ENCODE measurements at regions not wholly inside any gene's neighbourhood (a gene's known extent, or its start where the extent isn't known, plus 50 kb on each side); places are given as distances from the start of the nearest gene placed in this dataset.
"Not testable (repeated sequence)": the region's sequence is repeated elsewhere in the genome, so short reads cannot be mapped to it uniquely, and the experiment has no call there.

DNA sequence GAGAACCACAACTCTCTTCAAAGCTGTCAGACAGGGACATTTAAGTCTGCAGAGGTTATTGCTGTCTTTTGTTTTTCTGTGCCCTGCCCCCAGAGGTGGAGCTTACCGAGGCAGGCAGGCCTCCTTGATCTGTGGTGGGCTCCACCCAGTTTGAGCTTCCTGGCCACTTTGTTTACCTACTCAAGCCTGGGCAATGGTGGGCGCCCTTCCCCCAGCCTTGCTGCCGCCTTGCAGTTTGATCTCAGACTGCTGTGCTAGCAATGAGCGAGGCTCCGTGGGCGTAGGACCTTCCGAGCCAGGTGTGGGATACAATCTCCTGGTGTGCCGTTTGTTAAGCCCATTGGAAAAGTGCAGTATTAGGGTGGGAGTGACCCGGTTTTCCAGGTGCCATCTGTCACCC is 822.1 kb downstream of the KCNMA1 start:
- CTCF ChIA-PET; POLR2A ChIA-PET; ATAC-seq; H3K4me3 Mint-ChIP-seq; DNase-seq; H3K27me3 Mint-ChIP-seq (ENCODE audit: low read depth); H3K4me1 Mint-ChIP-seq (ENCODE audit: low read depth); H3K36me3 Mint-ChIP-seq (ENCODE audit: low read depth); H3K9me3 Mint-ChIP-seq (ENCODE audit: insufficient read depth); H3K27ac Mint-ChIP-seq: not testable (repeated sequence)

DNA sequence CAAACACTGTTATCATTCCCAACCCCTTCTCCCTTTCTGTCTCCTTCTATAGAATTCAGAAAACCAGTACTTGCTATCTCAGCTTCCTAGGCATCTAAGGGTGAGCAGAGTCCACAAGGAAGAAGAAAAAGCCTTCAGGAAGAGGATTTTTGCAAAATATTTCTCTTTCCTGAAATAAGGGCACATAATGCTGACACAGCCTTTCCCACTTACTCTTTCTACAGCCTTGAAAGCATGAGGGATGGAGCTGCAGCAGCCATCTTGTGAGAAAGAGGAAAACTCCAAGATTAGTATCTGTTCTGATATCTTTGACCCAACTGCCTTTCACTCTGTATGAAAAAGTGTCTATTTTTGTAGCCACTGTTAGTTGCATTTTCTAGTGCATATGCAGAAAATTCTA is 826.2 kb downstream of the KCNMA1 start:
- Mint-ChIP-seq H3K27me3 (ENCODE audit: low read depth) (no peaks in the 10 kb centered on the region), H3K9me3 (ENCODE audit: insufficient read depth) (no peaks in the 10 kb centered on the region), H3K4me3 (no peak overlapping the region), H3K36me3 (ENCODE audit: low read depth) (no peaks in the 10 kb centered on the region), H3K4me1 (ENCODE audit: low read depth) (no peaks in the 10 kb centered on the region), H3K27ac (no peak overlapping the region)
- POLR2A ChIA-PET = no interaction called here
- ATAC-seq (no peak), DNase-seq (no peak)
- CTCF ChIA-PET = no interaction called here

- Mint-ChIP-seq H3K27me3 (ENCODE audit: low read depth) (no peaks in the 10 kb centered on the region), H3K4me1 (ENCODE audit: low read depth) (no peaks in the 10 kb centered on the region), H3K9me3 (ENCODE audit: insufficient read depth) (no peaks in the 10 kb centered on the region), H3K36me3 (ENCODE audit: low read depth) (no peaks in the 10 kb centered on the region), H3K4me3 (no peak overlapping the region), H3K27ac (no peak overlapping the region)
- DNase-seq (no peak), ATAC-seq (no peak)
- CTCF ChIA-PET = no interaction called here
- POLR2A ChIA-PET = no interaction called here
These were observed 849.2 kb downstream of the KCNMA1 start for GRCh38 chr10:76788452-76788811.

- Mint-ChIP-seq H3K9me3 (ENCODE audit: insufficient read depth) (no peaks in the 10 kb centered on the region), H3K4me1 (ENCODE audit: low read depth) (no peaks in the 10 kb centered on the region), H3K36me3 (ENCODE audit: low read depth) (no peaks in the 10 kb centered on the region), H3K4me3 (no peak overlapping the region), H3K27ac (no peak overlapping the region), H3K27me3 (ENCODE audit: low read depth) (no peaks in the 10 kb centered on the region)
- ATAC-seq (no peak), DNase-seq (no peak)
- POLR2A ChIA-PET = no interaction called here
- CTCF ChIA-PET = no interaction called here
These were observed 849.7 kb downstream of the KCNMA1 start for GRCh38 chr10:76787746-76788451.

DNA sequence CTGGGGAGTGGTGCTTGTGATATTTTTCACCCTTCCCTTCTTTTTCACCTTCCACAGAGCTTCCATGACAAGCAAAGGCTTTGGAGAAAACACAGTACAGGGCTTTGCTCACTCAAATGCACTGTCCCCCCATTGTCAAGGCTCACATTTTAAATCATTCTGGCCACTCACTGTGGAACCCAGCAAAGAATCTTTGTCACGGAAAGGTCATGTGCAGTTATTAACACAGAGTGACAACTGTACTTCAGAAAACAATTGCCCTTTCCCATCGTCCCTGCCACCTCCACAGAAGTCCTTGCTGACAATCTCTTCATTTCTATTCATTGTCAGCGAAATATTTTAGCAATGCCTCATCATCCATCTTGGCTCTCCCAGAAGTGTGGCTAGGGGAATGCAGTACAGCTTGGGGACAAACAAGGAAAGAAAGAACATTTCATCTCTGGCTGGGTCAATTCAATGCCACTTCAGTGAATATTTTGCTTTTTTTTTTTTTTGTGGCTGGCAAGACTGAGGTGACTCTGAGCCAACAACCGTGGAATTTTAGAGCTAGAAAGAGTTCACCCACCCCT is 851.0 kb downstream of the KCNMA1 start:
- H3K27me3 Mint-ChIP-seq (ENCODE audit: low read depth) = no peaks in the 10 kb centered on the region
- H3K36me3 Mint-ChIP-seq (ENCODE audit: low read depth) = no peaks in the 10 kb centered on the region
- H3K27ac Mint-ChIP-seq = no peak overlapping the region
- ChIA-PET POLR2A (no interaction called here), CTCF (no interaction called here)
- H3K4me1 Mint-ChIP-seq (ENCODE audit: low read depth) = no peaks in the 10 kb centered on the region
- DNase-seq (no peak), ATAC-seq (no peak)
- no peaks in the 10 kb centered on the region for H3K9me3 Mint-ChIP-seq (ENCODE audit: insufficient read depth)
- no peak overlapping the region for H3K4me3 Mint-ChIP-seq

DNA sequence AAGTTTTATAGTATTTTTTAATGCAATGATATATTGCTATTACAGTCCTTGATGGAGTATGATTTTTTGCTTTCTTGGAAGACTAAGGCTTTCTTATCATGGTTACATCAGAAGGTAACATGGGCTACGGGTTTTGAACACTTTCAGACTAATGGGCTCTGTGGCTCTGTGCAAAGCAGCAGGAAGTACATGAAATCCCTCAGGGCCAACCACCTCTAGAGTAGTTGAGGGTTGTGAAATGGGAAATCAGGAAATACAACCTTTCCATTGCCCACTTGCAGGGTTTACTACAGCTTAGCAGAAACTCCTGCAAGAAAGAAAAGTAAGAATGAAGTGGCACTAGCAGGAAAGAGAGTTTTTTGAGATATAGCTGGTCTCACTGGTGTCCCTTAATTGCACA is 853.5 kb downstream of the KCNMA1 start:
- H3K4me1 Mint-ChIP-seq (ENCODE audit: low read depth) = no peaks in the 10 kb centered on the region
- H3K4me3 Mint-ChIP-seq = no peak overlapping the region
- ATAC-seq = no peak
- DNase-seq = no peak
- H3K27me3 Mint-ChIP-seq (ENCODE audit: low read depth) = no peaks in the 10 kb centered on the region
- CTCF ChIA-PET = no interaction called here
- H3K36me3 Mint-ChIP-seq (ENCODE audit: low read depth) = no peaks in the 10 kb centered on the region
- H3K9me3 Mint-ChIP-seq (ENCODE audit: insufficient read depth) = no peaks in the 10 kb centered on the region
- POLR2A ChIA-PET = no interaction called here
- no peak overlapping the region for H3K27ac Mint-ChIP-seq

- POLR2A ChIA-PET = no interaction called here
- DNase-seq = no peak
- no peak overlapping the region for H3K27ac Mint-ChIP-seq
These were observed 857.8 kb downstream of the KCNMA1 start for GRCh38 chr10:76779796-76780301.

GRCh38 chr10:76778914-76779795 is 858.5 kb downstream of the KCNMA1 start:
- no peak overlapping the region for H3K27ac Mint-ChIP-seq
- no peak overlapping the region for H3K4me3 Mint-ChIP-seq
- POLR2A ChIA-PET = no interaction called here
- no peaks in the 10 kb centered on the region for H3K4me1 Mint-ChIP-seq (ENCODE audit: low read depth)
- no peaks in the 10 kb centered on the region for H3K27me3 Mint-ChIP-seq (ENCODE audit: low read depth)
- H3K9me3 Mint-ChIP-seq (ENCODE audit: insufficient read depth) = no peaks in the 10 kb centered on the region
- H3K36me3 Mint-ChIP-seq (ENCODE audit: low read depth) = no peaks in the 10 kb centered on the region
- CTCF ChIA-PET = no interaction called here
- DNase-seq (no peak), ATAC-seq (no peak)

More at GRCh38 chr10:76779796-76780301, 857.8 kb downstream of the KCNMA1 start:
- no peaks in the 10 kb centered on the region for H3K4me1 Mint-ChIP-seq (ENCODE audit: low read depth)
- no peak for ATAC-seq
- no peaks in the 10 kb centered on the region for H3K9me3 Mint-ChIP-seq (ENCODE audit: insufficient read depth)
- CTCF ChIA-PET = no interaction called here
- no peak overlapping the region for H3K4me3 Mint-ChIP-seq
- H3K27me3 Mint-ChIP-seq (ENCODE audit: low read depth) = no peaks in the 10 kb centered on the region
- no peaks in the 10 kb centered on the region for H3K36me3 Mint-ChIP-seq (ENCODE audit: low read depth)

DNA sequence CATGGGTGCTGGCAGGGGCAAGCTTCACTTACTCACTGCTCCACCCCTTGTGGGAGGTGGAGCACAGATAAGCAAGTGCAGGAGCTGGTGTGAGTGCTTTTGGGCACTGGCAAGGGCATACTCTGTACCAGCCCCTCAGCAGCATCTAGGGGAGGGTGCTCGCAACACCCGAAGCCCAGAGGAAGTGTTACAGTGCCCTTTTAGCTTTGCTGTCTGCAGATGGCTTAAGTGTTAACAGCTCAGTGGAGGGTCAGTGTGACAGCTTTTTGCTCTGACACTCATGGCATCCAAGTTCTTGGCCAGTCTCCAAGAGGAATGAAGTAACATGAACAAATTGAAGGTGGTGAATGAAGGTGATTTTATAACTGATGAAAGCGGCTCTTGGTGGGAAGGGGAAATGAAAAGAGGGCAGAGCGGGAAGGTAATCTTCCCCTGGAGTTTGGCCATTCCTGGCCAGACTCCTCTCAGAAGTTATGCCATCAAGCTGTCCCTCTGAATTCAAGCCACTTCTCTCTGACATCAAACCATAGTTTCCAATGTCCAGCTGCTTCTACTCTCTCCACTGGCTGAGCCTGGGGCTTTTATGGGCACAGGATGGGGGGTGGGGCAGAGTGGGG is 862.5 kb downstream of the KCNMA1 start:
- H3K4me1 Mint-ChIP-seq (ENCODE audit: low read depth) = no peaks in the 10 kb centered on the region
- H3K36me3 Mint-ChIP-seq (ENCODE audit: low read depth) = no peaks in the 10 kb centered on the region
- no peaks in the 10 kb centered on the region for H3K27me3 Mint-ChIP-seq (ENCODE audit: low read depth)
- ATAC-seq = no peak
- no peak for DNase-seq
- no peak overlapping the region for H3K4me3 Mint-ChIP-seq
- POLR2A ChIA-PET = no interaction called here
- no peaks in the 10 kb centered on the region for H3K9me3 Mint-ChIP-seq (ENCODE audit: insufficient read depth)
- no peak overlapping the region for H3K27ac Mint-ChIP-seq
- CTCF ChIA-PET = no interaction called here

GRCh38 chr10:76769582-76769981 is 868.0 kb downstream of the KCNMA1 start:
- Mint-ChIP-seq H3K9me3 (ENCODE audit: insufficient read depth) (no peaks in the 10 kb centered on the region), H3K27me3 (ENCODE audit: low read depth) (no peaks in the 10 kb centered on the region), H3K27ac (no peak overlapping the region), H3K4me1 (ENCODE audit: low read depth) (no peaks in the 10 kb centered on the region), H3K4me3 (no peak overlapping the region), H3K36me3 (ENCODE audit: low read depth) (no peaks in the 10 kb centered on the region)
- ATAC-seq (no peak), DNase-seq (no peak)
- ChIA-PET CTCF (no interaction called here), POLR2A (no interaction called here)

GRCh38 chr10:76769161-76769560 is 868.4 kb downstream of the KCNMA1 start:
- H3K27me3 Mint-ChIP-seq (ENCODE audit: low read depth) = no peaks in the 10 kb centered on the region
- H3K9me3 Mint-ChIP-seq (ENCODE audit: insufficient read depth) = no peaks in the 10 kb centered on the region
- H3K4me3 Mint-ChIP-seq = no peak overlapping the region
- CTCF ChIA-PET = no interaction called here
- H3K4me1 Mint-ChIP-seq (ENCODE audit: low read depth) = no peaks in the 10 kb centered on the region
- POLR2A ChIA-PET = no interaction called here
- no peaks in the 10 kb centered on the region for H3K36me3 Mint-ChIP-seq (ENCODE audit: low read depth)
- ATAC-seq = no peak
- H3K27ac Mint-ChIP-seq = no peak overlapping the region
- no peak for DNase-seq

DNA sequence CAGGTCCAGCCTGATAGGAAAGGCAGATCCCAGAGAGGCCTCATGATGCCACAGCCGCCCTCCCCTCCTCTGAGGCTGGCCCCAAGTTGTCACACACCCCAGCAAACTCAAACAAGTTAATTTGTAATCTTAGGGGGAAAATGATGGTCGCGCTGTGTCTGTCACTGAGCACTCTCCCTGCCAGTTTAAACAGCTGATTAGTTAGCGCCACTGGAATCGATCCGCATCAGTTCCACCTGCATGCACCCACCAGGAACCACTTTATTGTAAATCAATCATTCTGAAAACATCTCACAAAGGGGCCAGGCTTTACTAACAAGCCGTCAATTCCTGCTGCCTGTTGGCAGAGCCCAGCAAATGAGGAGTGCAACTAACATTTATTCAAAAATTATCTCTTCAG is 870.9 kb downstream of the KCNMA1 start:
- Mint-ChIP-seq H3K27me3 (ENCODE audit: low read depth) (no peaks in the 10 kb centered on the region), H3K4me3 (no peak overlapping the region), H3K9me3 (ENCODE audit: insufficient read depth) (no peaks in the 10 kb centered on the region), H3K4me1 (ENCODE audit: low read depth) (no peaks in the 10 kb centered on the region), H3K36me3 (ENCODE audit: low read depth) (no peaks in the 10 kb centered on the region), H3K27ac (no peak overlapping the region)
- ChIA-PET POLR2A (no interaction called here), CTCF (no interaction called here)
- DNase-seq (no peak), ATAC-seq (no peak)
